ENCODE measurements at regions not wholly inside any gene's neighbourhood (a gene's known extent, or its start where the extent isn't known, plus 50 kb on each side); places are given as distances from the start of the nearest gene placed in this dataset.

DNA sequence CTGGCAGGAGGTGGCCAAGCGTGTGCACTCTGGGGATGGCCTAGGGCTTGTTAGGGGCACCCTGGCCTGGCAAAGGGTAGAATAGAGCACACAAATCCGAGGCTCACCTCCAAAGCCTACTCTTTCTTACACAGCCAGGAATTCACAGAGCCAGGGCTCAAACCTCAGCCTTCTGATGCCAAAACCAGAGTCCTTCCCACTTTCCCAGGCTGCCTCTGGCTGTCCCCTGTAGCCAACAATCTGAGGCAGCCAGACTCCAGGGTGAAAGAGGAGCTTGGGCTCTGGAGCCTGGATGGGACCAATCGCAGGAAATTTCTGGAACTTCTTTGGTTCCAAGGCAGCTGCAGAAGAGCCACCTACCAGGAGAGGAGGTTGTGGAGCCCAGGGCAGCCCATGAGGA, 127.9 kb downstream of the COPRS start:
- TF ChIP-seq CTCF (IDR thresholded peaks at IDR 0.05; ENCODE audit: low read length) (no peak), EZH2 (optimal IDR thresholded peaks at IDR 0.05; ENCODE audit: low read depth, low read length) (no peak), EZH2phosphoT487 (IDR thresholded peaks at IDR 0.05; ENCODE audit: low read length) (no peak)
